A673 (cell line): ENCODE measurements at regions not wholly inside any gene's neighbourhood (a gene's known extent, or its start where the extent isn't known, plus 50 kb on each side); places are given as distances from the start of the nearest gene placed in this dataset.

Source experiments
- EZH2 ChIP-seq: fragments of 200-600 bp; sonication (generic); IDR thresholded peaks from 2 replicates; pipeline ENCODE4 v1.6.1; 2017; ENCODE audit warnings: borderline replicate concordance, low read depth, mild to moderate bottlenecking, mixed read lengths, antibody characterized with exemption, low read length; ENCODE audit not compliant: poor library complexity, severe bottlenecking
- TF ChIP-seq, protein P1 (sequence below): fragments of 300-800, 200-600 bp; sonication (generic); conservative IDR thresholded peaks from 2 replicates; pipeline ENCODE4 v1.5.1; 2017; ENCODE audit warnings: low read depth, mild to moderate bottlenecking, antibody characterized with exemption, low read length, moderate library complexity, mixed read lengths

DNA sequence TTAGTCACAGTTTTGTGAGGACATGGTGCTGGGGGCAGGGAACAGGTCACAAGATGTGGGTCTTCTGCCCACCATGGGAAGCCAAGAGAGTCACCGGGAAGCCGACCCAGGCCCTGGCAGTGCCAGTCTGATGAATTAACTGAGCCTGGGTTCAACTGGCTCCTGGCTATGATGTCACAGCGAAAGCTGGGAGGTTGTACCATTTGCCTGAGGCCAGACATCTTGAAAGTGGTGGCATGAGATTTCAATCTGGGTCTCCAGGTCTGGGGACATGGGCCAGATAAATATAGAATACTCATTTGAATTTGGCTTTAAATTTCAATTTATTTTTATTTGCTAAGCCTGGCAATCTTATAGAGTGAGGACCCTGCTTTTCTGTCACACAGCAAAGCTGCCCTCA is 280.9 kb downstream of the NSG2 start:
- TF ChIP-seq, protein P1, sequence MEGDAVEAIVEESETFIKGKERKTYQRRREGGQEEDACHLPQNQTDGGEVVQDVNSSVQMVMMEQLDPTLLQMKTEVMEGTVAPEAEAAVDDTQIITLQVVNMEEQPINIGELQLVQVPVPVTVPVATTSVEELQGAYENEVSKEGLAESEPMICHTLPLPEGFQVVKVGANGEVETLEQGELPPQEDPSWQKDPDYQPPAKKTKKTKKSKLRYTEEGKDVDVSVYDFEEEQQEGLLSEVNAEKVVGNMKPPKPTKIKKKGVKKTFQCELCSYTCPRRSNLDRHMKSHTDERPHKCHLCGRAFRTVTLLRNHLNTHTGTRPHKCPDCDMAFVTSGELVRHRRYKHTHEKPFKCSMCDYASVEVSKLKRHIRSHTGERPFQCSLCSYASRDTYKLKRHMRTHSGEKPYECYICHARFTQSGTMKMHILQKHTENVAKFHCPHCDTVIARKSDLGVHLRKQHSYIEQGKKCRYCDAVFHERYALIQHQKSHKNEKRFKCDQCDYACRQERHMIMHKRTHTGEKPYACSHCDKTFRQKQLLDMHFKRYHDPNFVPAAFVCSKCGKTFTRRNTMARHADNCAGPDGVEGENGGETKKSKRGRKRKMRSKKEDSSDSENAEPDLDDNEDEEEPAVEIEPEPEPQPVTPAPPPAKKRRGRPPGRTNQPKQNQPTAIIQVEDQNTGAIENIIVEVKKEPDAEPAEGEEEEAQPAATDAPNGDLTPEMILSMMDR: no peak
- TF ChIP-seq EZH2: no peak
